ENCODE measurements at regions not wholly inside any gene's neighbourhood (a gene's known extent, or its start where the extent isn't known, plus 50 kb on each side); places are given as distances from the start of the nearest gene placed in this dataset.

- Histone ChIP-seq H3K4me3 (ENCODE audit: low read length) (no peak overlapping the region), H3K4me1 (ENCODE audit: control insufficient read depth, insufficient read depth, low read length) (peaks cover 9% of the 10 kb centered on the region), H3K9ac (ENCODE audit: extremely low read depth, low read length, poor library complexity, severe bottlenecking) (no peak overlapping the region), H3K9me3 (ENCODE audit: control insufficient read depth, low read length) (no peaks in the 10 kb centered on the region), H3K27me3 (ENCODE audit: control insufficient read depth, insufficient read depth, low read length, poor library complexity, severe bottlenecking) (peaks cover 85% of the 10 kb centered on the region), H3K27ac (ENCODE audit: low read depth, low read length) (no peak overlapping the region), H3K36me3 (ENCODE audit: control insufficient read depth, insufficient read depth, low read length) (no peaks in the 10 kb centered on the region)
- Mint-ChIP-seq H3K9me3 (no peaks in the 10 kb centered on the region), H3K27me3 (ENCODE audit: insufficient read depth) (peaks cover 81% of the 10 kb centered on the region), H3K27ac (no peak overlapping the region), H3K36me3 (ENCODE audit: low read depth) (no peaks in the 10 kb centered on the region), H3K4me1 (peaks cover 32% of the 10 kb centered on the region), H3K4me3 (no peak overlapping the region)
- no peak for DNase-seq
- no peak for TF ChIP-seq CTCF (conservative IDR thresholded peaks at IDR 0.05)
- WGBS, 2 experiments (ENCODE audit: insufficient coverage in 1 of 2, insufficient read length in 1 of 2): 91 to 95% methylated on average over 3 of the region's 3 CpGs
These were observed 127.6 kb downstream of the HSD17B3 start for GRCh38 chr9:96174371-96174770.

GRCh38 chr9:96173640-96174039 lies 128.3 kb downstream of the HSD17B3 start:
- peaks cover 39% of the 10 kb centered on the region for H3K4me1 Mint-ChIP-seq
- no peak for DNase-seq
- no peaks in the 10 kb centered on the region for H3K36me3 Mint-ChIP-seq (ENCODE audit: low read depth)
- no peaks in the 10 kb centered on the region for H3K36me3 ChIP-seq (ENCODE audit: control insufficient read depth, insufficient read depth, low read length)
- no peaks in the 10 kb centered on the region for H3K9me3 Mint-ChIP-seq
- peaks cover 83% of the 10 kb centered on the region for H3K27me3 ChIP-seq (ENCODE audit: control insufficient read depth, insufficient read depth, low read length, poor library complexity, severe bottlenecking)
- no peak overlapping the region for H3K27ac Mint-ChIP-seq
- no peak overlapping the region for H3K27ac ChIP-seq (ENCODE audit: low read depth, low read length)
- no peak overlapping the region for H3K4me3 ChIP-seq (ENCODE audit: low read length)
- no peaks in the 10 kb centered on the region for H3K9me3 ChIP-seq (ENCODE audit: control insufficient read depth, low read length)
- WGBS, 2 experiments (ENCODE audit: insufficient coverage in 1 of 2, insufficient read length in 1 of 2): 93 to 100% methylated on average over 7 of the region's 7 CpGs
- peaks cover 80% of the 10 kb centered on the region for H3K27me3 Mint-ChIP-seq (ENCODE audit: insufficient read depth)
- H3K4me1 ChIP-seq (ENCODE audit: control insufficient read depth, insufficient read depth, low read length): peaks cover 9% of the 10 kb centered on the region
- TF ChIP-seq CTCF (conservative IDR thresholded peaks at IDR 0.05): no peak
- no peak overlapping the region for H3K9ac ChIP-seq (ENCODE audit: extremely low read depth, low read length, poor library complexity, severe bottlenecking)
- no peak overlapping the region for H3K4me3 Mint-ChIP-seq

- 93 to 94% methylated on average over 5 of the region's 5 CpGs for WGBS, 2 experiments (ENCODE audit: insufficient coverage in 1 of 2, insufficient read length in 1 of 2)
- no peaks in the 10 kb centered on the region for H3K36me3 ChIP-seq (ENCODE audit: control insufficient read depth, insufficient read depth, low read length)
- Mint-ChIP-seq H3K4me3 (no peak overlapping the region), H3K9me3 (no peaks in the 10 kb centered on the region), H3K27me3 (ENCODE audit: insufficient read depth) (peaks cover 76% of the 10 kb centered on the region), H3K27ac (no peak overlapping the region), H3K36me3 (ENCODE audit: low read depth) (no peaks in the 10 kb centered on the region), H3K4me1 (peaks cover 42% of the 10 kb centered on the region)
- peaks cover 79% of the 10 kb centered on the region for H3K27me3 ChIP-seq (ENCODE audit: control insufficient read depth, insufficient read depth, low read length, poor library complexity, severe bottlenecking)
- peaks cover 9% of the 10 kb centered on the region for H3K4me1 ChIP-seq (ENCODE audit: control insufficient read depth, insufficient read depth, low read length)
- TF ChIP-seq CTCF (conservative IDR thresholded peaks at IDR 0.05): no peak
- no peak overlapping the region for H3K9ac ChIP-seq (ENCODE audit: extremely low read depth, low read length, poor library complexity, severe bottlenecking)
- DNase-seq: no peak
- H3K9me3 ChIP-seq (ENCODE audit: control insufficient read depth, low read length): no peaks in the 10 kb centered on the region
- no peak overlapping the region for H3K4me3 ChIP-seq (ENCODE audit: low read length)
- no peak overlapping the region for H3K27ac ChIP-seq (ENCODE audit: low read depth, low read length)
These were observed 129.2 kb downstream of the HSD17B3 start for GRCh38 chr9:96172797-96173196.

Measured in endodermal cell (in vitro differentiated cells).